ENCODE measurements at regions not wholly inside any gene's neighbourhood (a gene's known extent, or its start where the extent isn't known, plus 50 kb on each side); places are given as distances from the start of the nearest gene placed in this dataset.
"Not testable (repeated sequence)": the region's sequence is repeated elsewhere in the genome, so short reads cannot be mapped to it uniquely, and the experiment has no call there.

GRCh38 chr14:76701981-76702380, 59.3 kb upstream of the VASH1 start:
- no peak for DNase-seq

GRCh38 chr14:76705214-76705613, 56.1 kb upstream of the VASH1 start:
- no peak for DNase-seq

GRCh38 chr14:76706207-76706606, 55.1 kb upstream of the VASH1 start:
- DNase-seq = not testable (repeated sequence)

GRCh38 chr14:76706811-76707210, 54.5 kb upstream of the VASH1 start:
- DNase-seq = no peak

GRCh38 chr14:76708028-76708427, 53.2 kb upstream of the VASH1 start:
- DNase-seq = no peak

- DNase-seq = no peak
Measured at GRCh38 chr14:76708771-76709170, 52.5 kb upstream of the VASH1 start.

- DNase-seq = peak; percentile 49 to 82 (median 72)
Measured at GRCh38 chr14:76710056-76711010, 50.9 kb upstream of the VASH1 start.
